Activated T-cell treated with anti-CD3 and anti-CD28 coated beads for 1 hour (primary cell): ENCODE measurements at regions not wholly inside any gene's neighbourhood (a gene's known extent, or its start where the extent isn't known, plus 50 kb on each side); places are given as distances from the start of the nearest gene placed in this dataset.

Experiments used
- DNase-seq: peaks from one replicate; pipeline ENCODE4 v3.0.0-alpha.2; 2020; ENCODE audit warnings: low read depth

DNA sequence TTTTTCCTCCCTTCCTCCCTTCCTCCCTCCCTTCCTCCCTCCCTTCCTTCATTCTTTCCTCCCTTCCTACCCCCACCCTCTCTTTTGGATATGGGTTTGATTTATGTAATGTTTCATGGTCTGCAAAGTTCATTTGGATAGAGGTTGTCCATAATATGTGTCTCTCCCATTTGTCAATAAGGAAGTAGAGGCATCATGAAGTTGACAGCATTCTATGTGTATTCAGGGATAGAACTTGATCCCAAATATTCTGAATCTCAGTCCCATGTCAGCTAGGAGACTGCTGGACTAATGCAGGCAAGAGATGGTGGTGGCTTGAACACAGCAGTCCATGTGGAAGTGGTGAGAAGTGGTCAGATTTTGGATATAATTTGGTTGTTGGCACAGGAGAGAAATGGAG is 90.7 kb upstream of the SLC6A6 start:
- DNase-seq, result no peak

- DNase-seq, result no peak
Observed at GRCh38 chr3:14312375-14312774, 90.0 kb upstream of the SLC6A6 start.

DNA sequence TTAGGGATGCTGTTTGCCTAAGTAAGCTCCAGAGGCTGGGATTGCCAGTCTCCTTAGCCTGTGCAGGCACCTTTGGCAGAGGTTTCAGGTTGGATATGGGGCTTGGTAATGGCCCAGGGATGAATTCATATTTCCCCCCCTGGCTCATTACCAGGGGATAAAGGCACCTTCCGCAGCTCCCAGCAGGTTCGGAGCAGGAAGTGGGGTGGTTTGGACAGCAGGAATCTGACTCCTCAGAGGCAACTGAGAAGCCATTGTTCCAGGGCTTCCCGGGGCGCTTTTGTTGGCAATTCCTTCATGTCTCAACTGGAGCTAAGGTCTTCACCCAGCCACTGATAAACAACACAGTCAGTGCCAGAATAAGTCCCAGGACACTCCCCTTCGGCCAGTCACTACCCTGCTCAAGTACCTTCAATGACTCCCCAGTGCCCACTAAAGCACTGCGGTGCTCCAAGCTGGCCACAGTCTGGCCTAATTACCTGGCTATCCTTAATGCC is 85.3 kb upstream of the SLC6A6 start:
- no peak for DNase-seq

DNA sequence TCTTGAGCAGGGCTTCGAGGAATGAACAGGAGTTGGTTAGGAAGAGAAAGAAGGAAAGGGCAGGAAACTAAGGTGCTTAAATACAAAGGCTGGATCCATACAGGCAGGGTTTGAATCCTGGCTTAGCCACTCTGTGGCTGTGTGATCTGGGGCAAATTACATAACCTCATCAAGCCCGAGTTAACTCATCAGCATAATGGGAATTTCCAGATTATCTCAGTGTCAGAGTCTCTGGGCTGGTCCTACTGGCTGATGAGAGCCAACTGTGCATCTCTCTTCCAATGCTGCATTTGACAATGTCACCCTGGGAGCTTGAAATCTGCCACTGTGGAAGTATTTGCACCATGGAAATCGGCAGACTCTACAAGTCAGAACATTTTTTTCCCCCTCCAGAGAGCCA is 83.8 kb upstream of the SLC6A6 start:
- DNase-seq, result no peak

GRCh38 chr3:14319654-14320182 is 82.7 kb upstream of the SLC6A6 start:
- no peak for DNase-seq

- no peak for DNase-seq
Observed at GRCh38 chr3:14320219-14320618, 82.2 kb upstream of the SLC6A6 start.

DNA sequence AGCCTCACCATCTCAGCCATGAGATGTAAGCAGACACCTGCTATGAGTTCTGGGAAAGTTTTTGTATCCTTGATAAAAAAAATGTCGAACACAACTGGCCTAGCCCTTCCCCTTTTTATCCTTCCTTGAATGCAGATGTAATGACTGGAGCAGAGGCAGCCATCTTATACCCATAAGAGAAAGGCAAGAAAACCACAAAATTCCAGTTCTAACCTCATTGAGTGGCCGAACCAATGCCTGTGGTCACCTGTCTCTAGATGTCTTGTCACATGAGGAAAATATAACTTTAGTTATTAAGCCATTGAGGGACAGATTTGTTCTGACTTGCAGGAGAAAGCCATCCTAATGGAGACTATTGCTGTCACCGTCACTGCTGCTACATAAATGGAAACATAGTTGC is 80.4 kb upstream of the SLC6A6 start:
- no peak for DNase-seq

DNA sequence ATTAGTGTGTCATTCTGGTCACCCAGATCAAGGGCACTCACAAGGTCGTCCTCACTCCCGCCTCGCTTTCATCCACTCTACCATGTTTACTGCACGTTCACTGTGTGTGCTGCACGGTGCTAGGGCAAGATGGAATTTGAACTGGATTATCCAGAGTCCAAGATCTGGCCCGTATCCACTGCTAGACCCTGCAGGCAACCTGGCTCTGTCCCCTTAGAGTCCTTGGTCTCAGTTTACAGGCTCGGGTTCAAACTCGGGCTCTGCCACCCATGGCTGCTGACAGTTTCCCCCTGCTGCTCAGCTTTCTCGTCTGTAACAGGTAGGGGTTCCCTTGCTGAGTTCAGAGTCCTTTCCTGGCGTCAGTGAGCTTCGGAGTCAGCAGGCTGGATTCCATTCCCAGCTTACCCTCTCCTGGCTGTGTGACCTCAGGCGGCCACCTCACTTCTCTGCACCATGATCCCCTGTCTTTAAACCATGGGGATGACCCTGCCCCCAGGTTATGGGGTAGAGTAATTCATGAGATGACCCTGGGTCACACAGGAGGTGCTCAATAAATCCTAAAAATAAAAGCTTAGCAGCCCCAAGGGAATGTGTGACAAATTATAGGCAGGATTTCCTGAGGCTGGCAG is 79.6 kb upstream of the SLC6A6 start:
- DNase-seq, result no peak

- no peak for DNase-seq
Observed at GRCh38 chr3:14323401-14324223, 78.8 kb upstream of the SLC6A6 start.

DNA sequence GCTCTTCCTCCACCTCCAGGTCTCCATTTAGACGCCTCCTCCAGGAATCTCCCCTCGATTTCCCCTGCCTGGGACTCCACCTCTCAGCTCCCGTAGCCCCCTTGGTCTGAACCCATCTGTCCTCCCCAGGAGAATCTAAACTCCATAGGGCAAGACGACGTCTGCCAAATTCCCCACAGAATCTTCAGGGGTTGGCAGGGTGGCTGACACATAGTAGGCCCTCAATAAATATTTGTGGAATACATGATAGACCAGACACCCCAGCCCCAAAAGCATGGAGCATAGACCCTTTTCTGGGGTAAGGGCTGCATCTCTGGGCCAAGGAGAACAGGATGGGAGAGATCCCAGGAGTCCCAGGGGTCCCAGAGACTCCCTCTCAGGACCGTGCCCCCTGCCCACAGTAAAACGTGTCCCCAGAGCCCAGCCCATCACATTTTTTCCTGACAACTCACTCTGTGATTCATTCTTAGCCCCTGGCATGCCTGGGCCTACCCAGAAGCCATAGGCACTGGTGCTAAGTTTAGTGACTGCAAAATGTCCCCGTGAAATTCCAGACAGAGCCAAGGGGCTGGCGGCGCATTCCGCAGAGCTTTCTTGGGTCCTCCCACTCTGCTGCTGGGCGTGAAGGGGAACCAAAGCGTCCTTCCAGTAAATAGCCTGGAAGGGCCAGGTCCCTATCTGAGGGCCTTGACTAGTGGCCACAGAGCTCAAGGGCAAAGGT is 78.0 kb upstream of the SLC6A6 start:
- DNase-seq, result no peak

- no peak for DNase-seq
Observed at GRCh38 chr3:14328422-14328821, 74.0 kb upstream of the SLC6A6 start.

DNA sequence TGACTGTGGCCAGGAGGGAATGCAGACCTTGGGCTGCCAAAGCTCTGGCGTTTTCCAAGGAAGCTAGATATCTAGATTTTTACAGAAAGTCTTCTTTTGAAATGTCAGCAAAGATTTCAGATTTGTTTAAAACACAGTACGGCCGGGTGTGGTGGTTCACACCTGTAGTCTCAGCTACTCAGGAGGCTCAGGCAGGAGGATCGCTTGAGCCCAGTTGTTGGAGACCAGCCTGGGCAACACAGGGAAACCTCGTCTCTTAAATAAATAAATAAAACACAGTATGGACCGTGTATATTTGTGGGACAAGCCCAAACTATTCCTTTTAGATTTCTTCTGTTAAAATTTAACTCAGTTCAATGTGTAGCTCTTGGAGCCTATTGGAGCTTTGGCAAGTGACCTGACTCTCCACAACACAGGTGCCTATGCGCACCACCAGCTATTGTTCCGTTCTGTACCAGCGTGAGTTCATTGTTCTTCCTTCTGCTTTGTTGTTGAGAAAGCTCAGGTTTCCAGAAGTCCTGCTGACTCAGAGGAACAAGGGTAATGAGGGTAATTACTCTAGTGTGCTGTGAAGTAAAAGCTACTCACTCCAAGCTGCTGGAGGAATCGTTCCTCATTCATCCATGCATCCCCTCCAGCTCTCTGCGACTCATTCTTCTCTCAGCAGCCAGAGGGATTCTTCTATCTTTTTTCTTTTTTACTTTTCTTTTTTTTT is 73.1 kb upstream of the SLC6A6 start:
- no peak for DNase-seq

DNA sequence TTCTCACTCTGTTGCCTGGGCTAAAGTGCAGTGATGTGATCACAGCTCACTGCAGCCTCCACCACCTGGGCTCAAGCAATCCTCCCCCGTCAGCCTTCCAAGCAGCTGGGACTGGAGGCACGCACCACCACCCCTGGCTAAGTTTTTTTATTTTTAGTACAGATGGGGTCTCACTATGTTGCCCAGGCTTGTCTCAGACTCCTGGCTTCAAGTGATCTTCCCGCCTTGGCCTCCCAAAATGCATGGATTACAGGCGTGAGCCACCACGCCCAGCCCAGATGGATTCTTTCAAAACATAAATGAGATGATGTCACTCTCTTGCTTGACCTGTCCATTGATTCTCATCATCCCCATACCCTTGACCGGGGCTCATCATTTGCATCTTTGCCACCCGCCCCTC is 72.6 kb upstream of the SLC6A6 start:
- no peak for DNase-seq

- no peak for DNase-seq
Observed at GRCh38 chr3:14330508-14330907, 71.9 kb upstream of the SLC6A6 start.

DNA sequence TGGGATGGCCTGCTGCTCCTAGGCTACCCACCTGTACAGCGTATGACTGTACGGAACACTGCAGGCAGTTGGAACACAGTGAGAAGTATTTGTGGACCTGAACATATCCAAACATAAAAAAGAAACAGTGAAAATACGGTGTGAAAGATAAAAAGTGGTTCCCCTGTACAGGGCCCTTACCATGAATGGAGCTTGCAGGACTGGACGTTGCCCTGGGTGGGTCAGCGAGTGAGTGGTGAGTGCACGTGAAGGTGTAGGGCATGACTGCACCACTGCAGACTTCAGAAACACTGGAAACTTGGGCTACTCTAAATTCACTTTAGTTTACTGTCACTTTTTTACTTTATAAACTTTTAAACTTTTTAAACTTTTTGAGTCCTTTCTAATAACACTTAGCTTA is 71.2 kb upstream of the SLC6A6 start:
- no peak for DNase-seq

GRCh38 chr3:14332392-14332791 is 70.0 kb upstream of the SLC6A6 start:
- no peak for DNase-seq

- no peak for DNase-seq
Observed at GRCh38 chr3:14333215-14333614, 69.2 kb upstream of the SLC6A6 start.

DNA sequence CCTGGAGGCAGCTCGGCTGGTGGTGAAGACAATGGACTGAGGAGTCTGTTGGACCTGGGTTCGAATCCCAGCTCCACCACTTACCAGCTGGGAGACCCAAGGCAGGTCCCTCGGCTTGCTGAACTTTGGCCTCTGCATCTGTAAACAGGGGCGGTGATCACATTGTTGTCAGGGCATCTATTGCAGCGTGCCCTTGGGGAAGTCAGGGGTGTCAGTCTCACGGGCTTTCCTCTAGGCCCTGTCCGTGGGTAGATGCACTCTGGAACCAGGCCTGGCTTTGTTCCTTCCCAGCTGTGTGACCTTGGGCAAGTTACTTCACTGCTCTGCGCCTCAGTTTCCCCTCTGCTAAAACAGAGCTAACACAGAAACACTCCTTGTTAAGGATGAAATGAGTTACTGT is 68.8 kb upstream of the SLC6A6 start:
- DNase-seq, result no peak

DNA sequence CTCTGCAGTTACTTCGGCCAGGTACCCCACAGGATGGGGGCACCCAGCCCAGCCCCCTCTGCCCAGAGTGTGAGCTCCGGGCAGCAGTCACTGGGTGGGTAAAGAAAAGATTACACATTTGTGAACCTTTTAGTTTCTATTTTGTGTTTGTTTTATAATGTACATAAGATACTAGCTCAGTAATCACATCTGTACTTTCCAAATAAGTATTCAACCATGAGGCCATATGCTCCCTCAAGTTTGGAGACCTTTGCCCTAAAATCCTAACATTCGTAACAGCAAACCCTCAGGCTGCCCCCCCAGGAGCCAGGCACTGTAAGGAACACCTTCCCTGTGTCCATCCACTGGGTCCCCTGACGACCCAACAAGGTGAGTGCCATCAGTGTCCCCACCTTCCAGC is 68.3 kb upstream of the SLC6A6 start:
- DNase-seq, result no peak

DNA sequence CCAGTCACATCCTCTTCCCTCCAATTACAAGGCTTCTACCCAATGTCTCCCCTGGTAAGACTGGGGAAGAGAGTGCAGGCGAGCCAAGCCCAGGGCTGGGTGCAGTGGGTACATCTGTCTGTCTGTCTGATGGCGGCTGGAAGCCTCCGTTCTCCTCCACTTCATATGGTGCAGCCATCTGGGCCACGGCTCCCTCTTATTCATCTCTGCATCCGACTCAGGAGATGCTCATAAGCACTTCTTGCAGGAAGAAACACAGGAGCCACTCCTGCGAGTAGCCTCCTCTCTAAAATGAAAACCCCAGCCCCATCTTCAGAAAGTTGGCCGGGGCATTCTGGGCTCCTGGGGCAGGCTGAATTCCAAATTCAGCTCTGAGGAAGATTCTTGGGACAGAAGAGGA is 67.5 kb upstream of the SLC6A6 start:
- no peak for DNase-seq

DNA sequence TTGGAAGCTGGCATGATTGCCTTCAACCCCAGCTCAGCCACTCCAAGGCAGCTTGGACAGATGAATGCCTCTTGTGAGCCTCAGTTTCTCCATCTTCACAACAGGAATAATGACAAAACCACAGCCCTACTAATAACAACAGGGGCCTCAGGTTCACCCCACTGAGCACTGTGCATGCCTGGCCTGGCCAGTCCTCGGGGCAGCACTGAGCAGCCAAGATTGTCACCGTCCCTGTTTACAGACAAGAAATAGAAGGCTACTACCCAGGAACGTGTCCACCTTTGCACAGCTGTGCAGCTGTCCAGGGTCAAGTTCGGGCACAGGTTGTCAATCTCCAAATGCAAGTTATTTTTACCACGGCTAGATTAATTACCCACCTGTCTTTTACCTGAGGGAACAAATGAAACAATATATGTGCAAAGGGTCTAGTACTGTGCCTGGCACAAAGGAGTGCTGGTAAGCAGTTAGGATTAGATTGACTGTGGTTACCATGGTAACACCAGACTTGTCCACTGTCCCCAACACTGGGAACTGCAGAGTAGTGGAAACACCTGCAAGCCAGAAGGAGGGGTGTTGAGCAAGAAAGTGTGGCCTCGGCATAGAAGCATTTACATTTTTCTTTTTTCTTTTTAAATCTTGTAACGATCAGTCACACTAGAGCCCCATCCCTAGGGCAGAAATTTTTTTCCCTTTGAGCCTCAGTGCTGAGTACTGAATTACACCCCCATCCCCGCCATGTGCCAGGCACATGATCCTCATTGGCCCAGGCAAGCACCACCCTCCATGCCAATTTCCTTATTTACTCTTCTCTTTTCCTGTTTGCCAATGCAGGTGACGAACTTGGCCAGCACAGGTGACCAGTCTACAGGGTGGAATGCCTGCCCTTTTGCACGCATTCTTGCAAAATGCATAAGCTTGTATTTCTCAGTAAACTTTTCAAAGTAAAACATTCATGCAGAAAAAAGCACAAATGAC is 66.3 kb upstream of the SLC6A6 start:
- DNase-seq, result no peak
